ENCODE measurements at regions not wholly inside any gene's neighbourhood (a gene's known extent, or its start where the extent isn't known, plus 50 kb on each side); places are given as distances from the start of the nearest gene placed in this dataset.

DNA sequence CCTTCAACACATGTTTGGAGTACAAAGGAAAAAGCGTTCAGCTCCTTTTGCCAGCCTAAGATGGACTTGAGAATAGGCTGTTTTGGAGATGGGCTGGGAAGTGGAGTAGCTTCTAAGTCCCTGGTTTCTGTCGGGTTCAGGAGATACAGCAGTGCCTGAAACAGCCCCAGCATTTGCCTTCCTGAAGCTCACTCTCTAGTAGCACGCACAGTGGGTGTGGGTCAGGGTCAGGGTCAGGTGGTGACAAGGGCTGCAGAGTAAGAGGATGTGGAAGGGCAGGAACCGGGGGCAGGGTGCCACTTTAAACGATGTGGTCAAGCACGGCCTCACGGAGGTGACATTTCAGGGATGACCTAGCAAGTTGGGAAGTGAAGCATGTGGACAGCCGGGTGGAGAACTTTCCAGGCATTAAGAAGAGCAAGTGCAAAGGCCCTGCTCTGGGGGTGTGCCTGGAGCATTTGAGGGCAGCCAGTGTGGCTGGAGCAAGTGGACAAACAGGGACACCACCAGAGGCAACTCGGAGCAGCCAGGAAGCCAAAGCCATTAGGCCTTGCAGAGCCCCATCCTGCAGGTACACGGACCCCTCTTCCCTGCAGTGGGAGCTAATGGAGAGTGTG lies 382.2 kb upstream of the ZMIZ1 start:
- no peak for DNase-seq (ENCODE audit: extremely low read depth, low read depth, low spot score)

DNA sequence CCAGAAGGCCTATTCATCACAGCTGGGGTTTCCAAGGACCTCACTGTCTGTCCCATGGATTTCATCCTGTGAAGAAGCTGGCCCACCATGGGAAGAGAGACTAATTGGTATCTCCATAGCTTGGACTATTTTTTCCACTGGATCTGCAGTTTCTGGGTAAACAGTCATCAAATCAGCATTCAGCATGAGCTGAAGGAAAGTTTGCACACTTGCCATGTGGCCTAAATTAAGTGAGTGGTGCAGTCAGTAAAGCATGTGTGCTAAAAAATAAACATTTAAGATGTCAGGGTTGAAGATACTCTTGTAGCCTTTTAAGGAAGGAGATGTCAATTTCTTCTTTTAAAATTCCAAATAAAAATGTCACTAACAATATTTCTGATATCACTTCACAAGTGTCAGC lies 381.1 kb upstream of the ZMIZ1 start:
- no peak for DNase-seq (ENCODE audit: extremely low read depth, low read depth, low spot score)

DNA sequence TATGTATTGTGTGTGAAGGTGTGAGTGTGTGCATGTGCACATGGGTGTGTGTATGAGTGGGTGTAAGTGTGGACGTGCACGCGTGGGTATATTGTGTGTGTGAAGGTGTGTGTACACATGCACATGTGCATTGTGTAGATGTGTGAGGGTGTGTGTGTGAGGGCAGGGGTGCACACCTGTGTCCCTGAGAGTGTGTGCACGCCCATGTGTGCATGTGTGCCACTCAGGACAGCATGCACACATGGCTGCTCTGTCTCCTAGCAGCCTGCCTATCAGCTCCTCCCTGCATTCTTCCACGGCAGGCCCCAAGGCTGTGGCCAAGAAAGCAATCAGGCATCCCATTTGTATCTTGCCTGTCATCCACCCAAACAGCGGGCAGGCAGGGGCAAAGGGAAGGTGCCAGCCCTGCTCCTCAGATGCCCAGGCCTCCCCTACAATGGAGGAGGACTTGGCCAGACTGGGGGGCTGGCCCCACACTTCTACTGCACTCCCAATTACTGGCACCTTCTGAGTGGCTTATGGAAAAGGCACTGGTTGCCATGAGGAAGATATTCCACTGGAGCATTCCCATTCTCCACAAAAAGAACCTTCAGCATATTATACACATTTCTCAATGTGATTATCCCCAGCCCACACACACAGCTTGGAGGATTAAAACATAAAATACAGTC lies 380.4 kb upstream of the ZMIZ1 start:
- DNase-seq (ENCODE audit: extremely low read depth, low read depth, low spot score) = no peak

DNA sequence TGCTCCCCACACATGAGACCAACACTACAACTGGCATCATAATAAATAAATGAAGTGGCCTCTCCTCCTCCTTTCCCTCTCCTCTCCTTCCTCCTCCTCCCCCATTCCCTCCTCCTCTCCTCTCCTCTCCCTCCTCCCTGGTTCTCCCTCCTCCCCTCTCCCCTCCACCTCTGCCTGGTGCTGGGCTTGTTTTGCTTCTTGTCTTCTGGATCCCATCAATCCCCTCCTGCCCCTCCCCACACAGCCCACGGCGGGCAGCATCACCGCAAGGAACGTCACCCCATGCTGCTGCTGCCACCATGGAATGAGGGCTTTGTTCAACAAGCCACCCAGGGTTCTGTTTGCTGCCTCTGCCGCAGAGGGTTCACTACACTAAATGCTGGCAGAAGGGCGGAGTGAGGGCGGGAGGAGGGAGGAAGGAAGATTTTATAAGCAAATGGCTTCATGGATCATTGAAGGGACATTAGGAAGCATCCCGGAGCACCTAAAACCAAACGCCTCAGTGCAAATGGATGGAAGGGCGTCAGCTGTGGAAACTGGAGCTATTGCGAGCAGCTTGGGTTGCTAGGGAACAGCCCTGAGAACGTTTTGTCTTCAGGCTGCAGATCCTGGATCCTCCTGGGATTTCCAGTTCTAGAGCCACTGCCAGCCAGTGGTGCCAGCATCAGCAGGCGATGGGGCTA lies 379.7 kb upstream of the ZMIZ1 start:
- DNase-seq (ENCODE audit: extremely low read depth, low read depth, low spot score) = no peak

DNA sequence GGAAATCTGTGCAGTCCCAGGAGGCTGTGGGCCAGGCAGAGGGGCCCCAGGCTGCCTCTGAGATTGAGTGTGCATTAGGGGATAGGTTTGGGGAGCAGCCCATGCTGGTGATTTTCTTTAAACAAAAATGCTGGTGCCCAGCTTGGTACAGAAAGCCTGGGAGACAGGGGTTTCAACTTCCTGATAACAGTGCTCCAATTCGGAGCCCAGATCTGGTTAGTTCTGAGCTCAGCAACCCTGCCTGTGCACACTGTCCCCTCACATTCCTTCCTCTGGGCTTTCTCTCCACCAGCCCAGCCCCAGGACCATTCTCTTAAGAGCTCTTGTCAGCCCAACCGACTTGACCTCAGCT lies 379.2 kb upstream of the ZMIZ1 start:
- no peak for DNase-seq (ENCODE audit: extremely low read depth, low read depth, low spot score)

DNA sequence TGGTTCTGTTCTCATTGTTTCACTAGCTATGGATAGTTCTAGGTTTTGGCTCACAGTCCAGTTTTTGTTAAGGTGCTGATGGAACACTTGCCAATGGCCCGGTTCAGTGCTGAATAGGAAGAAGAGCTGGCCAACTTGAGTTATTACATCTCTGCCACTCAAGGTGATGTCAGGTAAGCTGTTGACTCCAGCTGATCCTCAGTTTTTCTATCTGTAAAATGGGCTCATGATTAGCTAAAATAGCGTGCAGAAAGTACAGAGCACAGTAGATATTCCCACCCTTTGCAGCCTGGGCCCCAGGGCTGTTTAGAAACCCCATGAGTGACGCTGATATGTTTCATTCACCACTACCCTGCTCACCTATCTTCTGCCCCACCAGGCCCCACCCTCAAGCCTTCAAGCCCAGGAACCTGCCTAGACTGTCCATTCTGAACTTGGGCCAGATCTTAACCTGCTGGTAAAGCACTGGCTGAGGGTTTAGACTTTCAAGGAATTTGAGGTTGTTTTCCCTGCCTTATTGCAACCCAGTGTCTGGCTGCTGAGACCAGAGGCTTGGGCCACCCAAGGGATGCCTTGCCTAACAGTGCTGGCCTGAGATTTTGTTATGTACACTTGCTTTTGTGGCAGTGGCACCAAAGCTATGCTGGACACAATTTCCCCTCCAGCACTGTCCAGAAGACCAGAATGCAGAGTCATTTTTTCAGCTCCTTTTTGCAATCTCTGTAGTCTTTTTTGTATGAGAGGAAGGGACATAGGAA lies 378.2 kb upstream of the ZMIZ1 start:
- no peak for DNase-seq (ENCODE audit: extremely low read depth, low read depth, low spot score)

DNA sequence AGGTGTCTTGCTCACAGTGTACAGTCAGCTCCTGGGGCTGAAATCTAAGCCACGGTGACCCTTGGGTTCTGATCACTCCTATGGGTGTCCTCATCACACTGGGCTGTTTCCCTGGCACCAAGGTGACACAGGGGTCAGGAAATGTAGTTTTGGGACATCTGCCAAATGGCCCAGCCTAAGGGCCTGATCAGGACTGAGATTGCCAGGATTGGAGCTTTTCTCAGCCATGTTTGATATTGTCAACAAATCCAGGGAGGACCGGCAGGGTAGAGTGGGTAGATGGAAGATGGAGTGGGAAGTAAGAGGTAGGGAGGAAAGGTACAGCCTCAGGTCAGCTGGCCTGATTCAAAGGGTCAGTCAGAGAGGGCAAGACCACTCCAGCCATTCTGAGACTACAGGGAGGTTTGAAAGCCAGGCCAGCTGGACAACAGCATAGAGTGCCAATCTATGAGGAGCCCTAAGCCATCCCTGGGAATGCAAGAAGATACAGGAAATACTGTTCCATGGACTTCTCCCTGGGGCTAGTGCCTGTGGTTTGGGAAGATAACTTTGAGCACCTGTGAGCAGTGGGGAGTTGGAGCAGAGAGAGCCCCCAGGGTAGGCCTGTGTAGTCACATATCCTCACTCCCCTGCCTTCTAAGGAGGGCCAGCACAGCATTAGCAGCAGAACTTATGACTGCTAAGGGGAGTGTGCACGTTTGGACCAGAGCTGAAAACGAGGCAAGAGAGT lies 377.3 kb upstream of the ZMIZ1 start:
- DNase-seq (ENCODE audit: extremely low read depth, low read depth, low spot score) = no peak

DNA sequence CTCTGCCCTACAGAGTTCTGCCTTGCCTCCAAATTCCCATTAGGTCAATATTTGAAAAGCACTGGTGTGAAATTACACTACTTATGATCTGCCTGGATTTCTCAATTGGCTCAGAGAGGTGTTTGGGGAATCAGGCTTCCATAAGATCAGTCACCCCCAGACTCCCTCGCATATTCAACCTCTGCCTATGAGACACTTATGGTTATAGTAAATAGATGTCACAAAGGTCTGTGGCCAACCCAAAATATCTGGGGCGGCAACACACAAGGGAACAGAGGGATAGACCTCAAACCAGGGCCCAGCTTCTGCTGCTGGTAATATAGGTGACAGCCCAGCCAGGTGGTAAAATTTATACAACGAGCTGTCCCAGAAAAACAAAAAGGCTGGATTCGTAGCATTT lies 376.7 kb upstream of the ZMIZ1 start:
- no peak for DNase-seq (ENCODE audit: extremely low read depth, low read depth, low spot score)

DNA sequence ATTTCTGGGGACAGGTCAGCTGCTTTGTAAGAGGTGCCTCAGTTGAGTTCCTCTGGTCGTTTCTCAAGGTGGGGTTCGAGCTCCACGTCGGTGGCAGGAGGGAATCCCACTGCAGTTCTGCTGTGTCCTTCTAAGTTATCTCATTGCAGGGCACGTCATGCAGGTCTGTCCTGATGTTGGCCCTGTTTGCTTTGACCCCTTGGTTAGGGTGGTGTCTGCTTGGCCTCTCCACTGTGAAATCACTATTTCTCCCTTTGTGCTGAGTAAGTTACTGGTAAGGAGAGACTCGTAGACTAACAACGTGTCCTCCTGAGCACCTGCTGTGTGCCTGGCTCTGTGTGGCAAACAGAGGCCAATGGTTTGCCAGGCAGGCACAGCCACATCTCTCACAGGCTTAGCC lies 372.9 kb upstream of the ZMIZ1 start:
- DNase-seq (ENCODE audit: extremely low read depth, low read depth, low spot score) = no peak

DNA sequence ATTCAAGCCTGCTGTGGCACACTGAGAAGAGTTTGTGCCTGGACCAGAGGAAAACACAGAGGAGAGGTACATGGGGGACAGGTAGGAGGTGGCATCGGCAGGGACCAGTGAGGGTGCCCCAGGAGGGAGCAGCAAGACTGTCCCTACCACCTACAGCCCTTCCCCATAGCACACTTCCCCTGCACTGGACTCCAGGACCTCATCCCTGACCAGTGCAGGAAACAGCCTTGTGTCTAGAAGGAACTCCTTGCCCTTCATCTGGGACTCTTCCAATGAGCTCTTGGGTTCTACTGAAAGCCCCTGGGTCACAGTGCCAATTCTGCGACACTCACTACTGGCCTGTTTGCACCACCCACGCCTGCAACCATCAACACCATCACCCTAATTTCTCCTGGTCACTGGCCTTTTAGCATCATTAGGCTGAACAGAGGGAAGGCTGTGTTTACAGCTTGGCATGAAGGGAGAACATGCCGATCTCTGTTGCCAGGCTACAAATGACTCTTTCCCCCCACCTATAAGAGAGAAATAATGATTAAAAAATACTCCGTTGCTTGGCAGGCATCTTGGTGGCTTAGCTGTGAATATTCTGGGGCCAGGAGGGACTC lies 371.9 kb upstream of the ZMIZ1 start:
- no peak for DNase-seq (ENCODE audit: extremely low read depth, low read depth, low spot score)

DNA sequence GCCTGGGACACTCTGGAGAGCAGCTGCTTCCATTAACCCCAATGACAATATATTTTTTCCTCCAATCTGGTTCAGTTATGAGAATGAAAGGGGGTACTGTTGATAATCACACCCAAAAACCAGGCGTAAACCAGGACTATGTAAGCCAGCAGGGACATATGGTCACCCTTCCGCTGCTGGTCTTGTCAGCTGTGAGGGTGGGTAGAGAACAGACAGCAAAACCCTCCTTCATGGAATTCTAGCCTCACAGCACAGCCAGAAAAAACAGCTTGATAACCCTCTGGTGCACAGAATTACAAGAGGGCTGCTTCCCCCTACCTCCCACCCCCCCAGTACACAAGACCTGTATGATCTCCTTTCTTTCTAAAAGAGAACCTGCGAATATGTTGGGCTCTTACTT lies 368.8 kb upstream of the ZMIZ1 start:
- no peak for DNase-seq (ENCODE audit: extremely low read depth, low read depth, low spot score)

DNA sequence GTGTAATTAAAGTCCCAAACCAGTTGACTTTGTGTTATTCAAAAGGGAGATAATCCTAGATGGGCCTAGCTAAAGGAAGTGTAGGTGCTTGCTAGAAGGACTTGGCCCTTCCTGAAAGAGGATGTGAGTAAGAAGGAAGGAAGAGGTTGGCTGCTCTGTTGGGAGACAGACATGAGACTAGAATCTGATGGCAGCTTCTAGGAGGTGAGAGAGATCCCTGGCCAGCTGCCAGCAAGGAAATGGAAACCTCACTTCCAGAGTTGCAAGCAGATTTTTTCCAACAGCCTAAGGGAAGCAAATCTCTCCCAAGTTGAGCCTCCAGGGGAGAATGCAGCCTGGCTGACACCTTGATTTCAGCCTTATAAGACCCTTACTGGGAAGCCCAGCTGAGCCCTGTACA lies 368.4 kb upstream of the ZMIZ1 start:
- peak; percentile 29 for DNase-seq (ENCODE audit: extremely low read depth, low read depth, low spot score)

DNA sequence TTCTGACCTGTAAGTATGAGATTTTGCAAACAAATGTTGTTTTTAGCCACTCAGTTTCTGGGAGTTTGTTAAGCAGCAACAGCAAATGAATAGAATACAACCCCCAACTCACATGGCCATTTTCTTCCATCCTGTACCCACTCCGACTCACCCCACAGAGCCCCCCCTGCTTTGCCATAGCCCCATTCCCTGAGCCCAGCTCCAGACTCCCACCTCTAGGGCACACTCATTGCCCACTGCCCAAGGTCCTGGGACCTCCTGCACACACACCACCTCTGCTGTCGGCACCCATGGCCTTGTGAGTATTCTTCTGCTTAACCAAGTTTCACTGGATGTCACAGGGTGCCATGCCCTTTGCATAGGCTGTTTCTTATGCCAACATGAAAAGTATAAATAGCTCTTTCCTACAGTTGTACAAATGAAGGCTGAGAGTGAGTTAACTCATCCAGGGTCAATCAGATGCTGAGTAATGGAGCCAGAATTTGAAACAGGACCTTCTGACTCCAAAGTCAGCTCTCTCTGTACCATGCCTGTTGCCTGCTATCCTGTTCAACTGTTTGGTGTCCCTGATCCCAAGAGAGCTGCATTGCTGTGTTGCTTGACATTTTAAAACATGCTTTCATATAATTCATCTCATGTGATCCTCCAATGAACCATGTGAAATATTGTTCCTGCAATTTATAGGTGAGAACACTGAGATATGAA lies 367.8 kb upstream of the ZMIZ1 start:
- DNase-seq (ENCODE audit: extremely low read depth, low read depth, low spot score) = no peak

DNA sequence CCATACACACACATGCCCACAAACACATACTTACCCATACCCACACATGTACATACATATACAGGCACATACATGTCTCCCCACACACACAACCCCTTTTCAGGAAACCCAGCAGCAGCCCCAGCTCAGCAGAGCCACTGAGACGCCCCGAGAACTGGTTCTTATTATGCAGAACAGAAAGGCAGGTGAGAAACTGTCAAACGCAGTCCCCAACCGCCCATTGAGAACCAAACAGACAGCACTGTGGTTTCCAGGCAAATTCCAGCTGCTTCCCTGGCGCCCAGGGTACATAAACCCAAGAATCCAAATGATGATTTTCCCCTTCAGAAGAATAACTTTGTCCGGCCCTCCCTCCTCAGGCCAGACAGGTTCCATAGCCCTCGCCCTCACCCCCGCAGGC lies 366.6 kb upstream of the ZMIZ1 start:
- DNase-seq (ENCODE audit: extremely low read depth, low read depth, low spot score) = no peak

DNA sequence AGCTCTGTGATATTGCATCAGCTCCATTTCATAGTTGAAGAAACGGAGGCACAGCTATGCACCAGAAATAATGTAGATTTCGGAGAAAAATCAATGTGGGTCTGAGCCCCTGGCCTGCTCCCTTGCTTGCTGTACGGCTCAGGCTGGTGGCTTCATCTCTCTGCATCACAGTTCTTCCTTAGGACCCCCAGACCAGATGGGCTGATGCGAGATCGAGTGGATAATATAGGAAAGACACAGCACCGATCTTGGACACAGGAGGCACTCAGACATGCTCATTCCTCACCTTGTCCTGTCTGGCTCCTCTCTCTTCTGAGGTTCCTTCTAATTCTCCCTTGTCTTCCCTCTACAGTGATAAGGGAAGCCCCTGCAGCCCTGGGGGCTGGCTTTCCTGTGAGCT lies 365.9 kb upstream of the ZMIZ1 start:
- no peak for DNase-seq (ENCODE audit: extremely low read depth, low read depth, low spot score)

DNA sequence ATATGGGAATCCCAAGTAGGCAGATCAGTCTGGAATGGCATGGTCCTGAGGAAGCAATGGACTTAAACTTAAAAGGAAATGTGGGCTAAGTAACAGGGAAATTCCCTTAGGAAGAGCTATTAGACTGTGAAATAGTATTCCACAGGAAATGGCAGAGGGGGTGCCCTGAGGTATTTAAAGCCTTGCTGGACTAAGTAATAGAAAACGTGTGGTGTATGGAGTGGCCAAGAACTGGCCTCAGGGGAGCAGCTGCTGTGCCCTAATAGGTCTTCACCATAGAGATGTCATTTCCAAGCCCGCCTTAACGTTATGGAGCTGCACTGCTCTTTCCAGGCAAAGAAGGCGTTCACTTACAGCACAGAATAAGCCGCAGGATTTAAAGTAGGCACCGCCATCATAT lies 365.2 kb upstream of the ZMIZ1 start:
- DNase-seq (ENCODE audit: extremely low read depth, low read depth, low spot score) = no peak

DNA sequence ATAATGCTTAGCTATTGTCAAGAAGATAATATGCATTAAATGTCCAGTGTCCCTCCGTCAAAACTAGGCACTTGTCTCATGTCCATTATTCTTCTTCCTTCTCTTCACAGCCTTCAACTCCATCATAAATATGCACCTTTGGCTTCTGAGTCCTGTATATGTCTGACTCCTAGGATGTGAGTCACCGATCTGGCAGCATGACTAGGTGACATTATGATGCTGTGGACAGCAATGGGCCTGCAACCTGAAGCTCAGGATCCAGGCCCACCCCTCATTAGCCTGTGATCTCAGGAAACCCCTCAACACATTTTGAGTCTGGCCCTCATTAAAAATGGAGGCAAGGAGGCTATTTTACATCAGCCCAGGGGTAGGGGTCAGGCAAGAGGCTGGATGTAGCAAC lies 362.5 kb upstream of the ZMIZ1 start:
- no peak for DNase-seq (ENCODE audit: extremely low read depth, low read depth, low spot score)

DNA sequence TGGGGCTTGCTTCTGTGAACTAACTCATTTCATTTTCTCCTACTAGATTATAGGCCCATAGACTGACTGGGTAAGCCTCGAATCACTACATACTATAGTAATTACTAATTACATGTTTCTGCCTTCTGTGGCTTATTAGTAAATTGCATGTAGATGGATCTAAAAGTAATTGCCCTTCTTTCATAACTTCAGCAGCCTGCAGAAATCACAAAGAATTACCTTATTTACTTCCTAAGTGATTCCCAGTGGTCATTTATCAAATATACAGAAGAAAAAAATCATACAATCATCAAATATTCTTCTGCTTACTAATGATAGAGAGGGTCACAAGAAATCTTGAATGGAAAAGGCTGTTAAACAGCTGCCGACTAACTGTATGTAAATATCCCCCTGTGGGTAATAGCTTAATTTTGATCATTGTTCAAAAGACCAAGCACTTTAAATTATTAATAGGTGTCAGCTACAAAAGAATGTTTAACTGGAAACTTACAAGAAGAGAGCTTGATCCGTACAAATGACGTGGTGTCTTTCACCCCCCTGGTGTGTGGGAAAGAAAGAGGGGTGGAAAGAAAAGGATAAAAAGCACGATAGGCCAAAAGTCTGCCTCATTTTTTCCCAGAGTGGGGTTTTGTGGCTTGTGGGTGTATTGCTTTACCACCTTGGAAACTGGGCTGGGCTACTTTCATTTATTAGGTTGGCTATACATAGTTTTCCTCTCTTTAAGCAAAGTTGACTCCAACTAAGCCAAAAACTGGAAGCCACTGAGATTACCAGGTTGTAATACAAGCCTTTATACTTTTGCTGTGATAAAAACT lies 361.8 kb upstream of the ZMIZ1 start:
- no peak for DNase-seq (ENCODE audit: extremely low read depth, low read depth, low spot score)

DNA sequence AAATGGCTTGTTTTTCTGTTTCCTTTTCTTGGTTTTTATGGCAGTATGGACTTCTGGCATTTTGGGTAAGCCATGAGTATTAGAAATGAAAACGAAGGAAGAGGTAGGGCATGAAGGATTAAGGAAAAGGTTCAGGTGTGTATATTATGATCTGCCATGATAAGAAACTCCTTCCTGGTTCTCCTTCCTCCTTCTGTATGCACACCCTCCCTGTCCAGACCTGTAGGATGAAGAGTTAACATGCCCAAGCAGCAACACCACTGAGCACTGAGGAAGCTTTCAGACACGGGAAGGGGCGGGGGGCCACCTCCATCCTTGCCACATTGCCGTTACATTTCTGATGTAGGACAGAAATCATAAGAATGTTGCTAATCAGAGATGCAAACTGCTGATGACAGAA lies 361.0 kb upstream of the ZMIZ1 start:
- no peak for DNase-seq (ENCODE audit: extremely low read depth, low read depth, low spot score)
